ENCODE measurements at regions not wholly inside any gene's neighbourhood (a gene's known extent, or its start where the extent isn't known, plus 50 kb on each side); places are given as distances from the start of the nearest gene placed in this dataset.

DNA sequence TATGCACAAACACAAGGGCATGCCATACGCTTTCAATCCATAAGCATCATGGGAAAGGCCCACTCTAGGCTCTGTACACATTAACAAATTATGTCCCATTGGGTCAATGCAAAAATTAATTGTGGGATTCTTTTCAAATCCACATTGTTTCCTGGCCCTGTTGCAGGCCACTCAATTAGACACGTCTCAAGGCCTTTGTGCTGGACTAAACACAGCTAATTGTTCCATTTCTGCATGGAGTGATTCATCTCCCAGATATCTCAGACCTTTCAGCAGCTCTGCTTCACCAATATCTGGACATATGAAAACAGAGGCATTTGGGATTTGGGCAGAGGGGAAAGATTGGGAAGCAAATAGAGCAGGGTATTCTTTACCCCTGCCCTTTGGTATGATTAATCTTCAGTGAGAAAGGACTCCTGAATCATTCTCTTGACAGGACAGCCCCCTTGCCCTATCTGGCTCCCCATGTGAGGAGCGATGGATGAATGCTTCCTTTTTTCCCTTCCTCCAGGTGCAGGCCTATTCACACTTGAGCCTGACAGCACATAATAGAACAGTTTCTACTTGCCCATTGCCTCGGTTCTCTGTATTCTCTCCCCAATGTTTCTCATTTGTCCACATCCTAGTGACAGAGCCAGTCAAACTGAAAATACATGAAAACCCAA lies 547.6 kb downstream of the HAO1 start:
- TF ChIP-seq GABPA (IDR thresholded peaks at IDR 0.05 in 1 of 2, conservative IDR thresholded peaks at IDR 0.05 in 1 of 2) (no peak), RAD21 (IDR thresholded peaks at IDR 0.05) (no peak), RXRA (IDR thresholded peaks at IDR 0.05) (no peak), FOXA1 (IDR thresholded peaks at IDR 0.05) (no peak), YY1 (IDR thresholded peaks at IDR 0.05) (no peak)
- TF ChIP-seq, protein P1, sequence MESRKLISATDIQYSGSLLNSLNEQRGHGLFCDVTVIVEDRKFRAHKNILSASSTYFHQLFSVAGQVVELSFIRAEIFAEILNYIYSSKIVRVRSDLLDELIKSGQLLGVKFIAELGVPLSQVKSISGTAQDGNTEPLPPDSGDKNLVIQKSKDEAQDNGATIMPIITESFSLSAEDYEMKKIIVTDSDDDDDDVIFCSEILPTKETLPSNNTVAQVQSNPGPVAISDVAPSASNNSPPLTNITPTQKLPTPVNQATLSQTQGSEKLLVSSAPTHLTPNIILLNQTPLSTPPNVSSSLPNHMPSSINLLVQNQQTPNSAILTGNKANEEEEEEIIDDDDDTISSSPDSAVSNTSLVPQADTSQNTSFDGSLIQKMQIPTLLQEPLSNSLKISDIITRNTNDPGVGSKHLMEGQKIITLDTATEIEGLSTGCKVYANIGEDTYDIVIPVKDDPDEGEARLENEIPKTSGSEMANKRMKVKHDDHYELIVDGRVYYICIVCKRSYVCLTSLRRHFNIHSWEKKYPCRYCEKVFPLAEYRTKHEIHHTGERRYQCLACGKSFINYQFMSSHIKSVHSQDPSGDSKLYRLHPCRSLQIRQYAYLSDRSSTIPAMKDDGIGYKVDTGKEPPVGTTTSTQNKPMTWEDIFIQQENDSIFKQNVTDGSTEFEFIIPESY (IDR thresholded peaks at IDR 0.05), result no peak
- TF ChIP-seq, protein P2, sequence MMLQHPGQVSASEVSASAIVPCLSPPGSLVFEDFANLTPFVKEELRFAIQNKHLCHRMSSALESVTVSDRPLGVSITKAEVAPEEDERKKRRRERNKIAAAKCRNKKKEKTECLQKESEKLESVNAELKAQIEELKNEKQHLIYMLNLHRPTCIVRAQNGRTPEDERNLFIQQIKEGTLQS (IDR thresholded peaks at IDR 0.05), result no peak
- TF ChIP-seq, protein P3, sequence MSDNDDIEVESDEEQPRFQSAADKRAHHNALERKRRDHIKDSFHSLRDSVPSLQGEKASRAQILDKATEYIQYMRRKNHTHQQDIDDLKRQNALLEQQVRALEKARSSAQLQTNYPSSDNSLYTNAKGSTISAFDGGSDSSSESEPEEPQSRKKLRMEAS (IDR thresholded peaks at IDR 0.05), result no peak

DNA sequence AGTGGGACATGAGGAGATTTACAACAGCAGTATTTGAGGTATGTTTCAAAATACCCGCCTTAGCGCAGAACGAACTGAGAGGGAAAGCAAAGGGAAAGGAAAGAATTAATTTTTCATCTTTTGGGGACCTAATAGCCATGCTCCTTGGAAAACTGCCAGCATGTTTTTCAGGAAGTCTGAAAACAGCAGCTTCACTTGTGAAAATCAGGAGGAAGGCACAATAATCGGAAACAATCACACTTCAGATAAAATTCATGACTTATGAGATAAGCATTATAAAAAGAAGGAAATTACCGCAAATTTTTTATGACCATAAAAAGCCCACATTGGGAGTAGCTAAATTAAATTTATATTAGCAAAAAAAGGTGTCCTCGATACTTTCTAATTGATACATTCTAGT lies 541.1 kb downstream of the HAO1 start:
- no peaks in the 10 kb centered on the region for H3K27me3 ChIP-seq (ENCODE audit: control insufficient read depth in 4 of 4, insufficient read depth in 4 of 4, low read length in 3 of 4)
- H3K4me1 ChIP-seq (ENCODE audit: control insufficient read depth in 4 of 4, insufficient read depth in 4 of 4, low read length in 3 of 4), result no peaks in the 10 kb centered on the region
- TF ChIP-seq HNF4G (IDR thresholded peaks at IDR 0.05), result no peak
- no peak for TF ChIP-seq YY1 (IDR thresholded peaks at IDR 0.05)
- no peak for TF ChIP-seq GABPA (IDR thresholded peaks at IDR 0.05 in 1 of 2, conservative IDR thresholded peaks at IDR 0.05 in 1 of 2)
- TF ChIP-seq SP1 (IDR thresholded peaks at IDR 0.05), result no peak
- TF ChIP-seq EGR1 (IDR thresholded peaks at IDR 0.05; ENCODE audit: low read depth in 2 of 2), result no peak
- no peak for TF ChIP-seq TAF1 (conservative IDR thresholded peaks at IDR 0.05)
- TF ChIP-seq, protein P3 (IDR thresholded peaks at IDR 0.05), result no peak
- TF ChIP-seq RAD21 (IDR thresholded peaks at IDR 0.05), result no peak
- no peak for TF ChIP-seq NR2F2 (IDR thresholded peaks at IDR 0.05)
- TF ChIP-seq, protein P1 (IDR thresholded peaks at IDR 0.05), result no peak
- TF ChIP-seq, protein P2 (IDR thresholded peaks at IDR 0.05), result no peak
- TF ChIP-seq JUND (IDR thresholded peaks at IDR 0.05), result no peak
- no peak for TF ChIP-seq RXRA (IDR thresholded peaks at IDR 0.05)
- no peak overlapping the region for H3K9ac ChIP-seq (ENCODE audit: low read depth in 1 of 2, low read length in 2 of 2)
- H3K9me3 ChIP-seq (ENCODE audit: control insufficient read depth in 4 of 4, low read length in 3 of 4), result no peaks in the 10 kb centered on the region
- DNase-seq (ENCODE audit: low spot score), result no peak
- H3K4me3 ChIP-seq (ENCODE audit: low read depth in 1 of 3, low read length in 3 of 3), result no peak overlapping the region
- H3K27ac ChIP-seq (ENCODE audit: low read depth in 1 of 2, low read length in 2 of 2), result no peak overlapping the region
- H3K36me3 ChIP-seq (ENCODE audit: control insufficient read depth in 4 of 4, insufficient read depth in 3 of 4, low read depth in 1 of 4, low read length in 3 of 4), result no peaks in the 10 kb centered on the region
- WGBS, result 67% methylated on average over 6 of the region's 6 CpGs

More for the DNA sequence above, 547.6 kb downstream of the HAO1 start:
- DNase-seq (ENCODE audit: low spot score), result no peak
- Histone ChIP-seq H3K4me1 (ENCODE audit: control insufficient read depth in 4 of 4, insufficient read depth in 4 of 4, low read length in 3 of 4) (no peaks in the 10 kb centered on the region), H3K9ac (ENCODE audit: low read depth in 1 of 2, low read length in 2 of 2) (no peak overlapping the region), H3K36me3 (ENCODE audit: control insufficient read depth in 4 of 4, insufficient read depth in 3 of 4, low read depth in 1 of 4, low read length in 3 of 4) (no peaks in the 10 kb centered on the region), H3K27ac (ENCODE audit: low read depth in 1 of 2, low read length in 2 of 2) (no peak overlapping the region), H3K4me3 (ENCODE audit: low read depth in 1 of 3, low read length in 3 of 3) (no peak overlapping the region), H3K9me3 (ENCODE audit: control insufficient read depth in 4 of 4, low read length in 3 of 4) (no peaks in the 10 kb centered on the region), H3K27me3 (ENCODE audit: control insufficient read depth in 4 of 4, insufficient read depth in 4 of 4, low read length in 3 of 4) (no peaks in the 10 kb centered on the region)
- 89% methylated on average over 4 of the region's 4 CpGs for WGBS

Measured in liver (tissue), 7 donors.